GM12891 (cell line): ENCODE measurements at regions not wholly inside any gene's neighbourhood (a gene's known extent, or its start where the extent isn't known, plus 50 kb on each side); places are given as distances from the start of the nearest gene placed in this dataset.

Source experiments
- POLR2A ChIP-seq: IDR thresholded peaks from 2 replicates; pipeline ENCODE4 v1.6.1; 2011; ENCODE audit warnings: low read depth, low read length, control low read depth
- POLR2AphosphoS5 ChIP-seq: IDR thresholded peaks from 2 replicates; pipeline ENCODE4 v1.6.1; 2011; ENCODE audit warnings: low read depth, low read length, control low read depth
- TAF1 ChIP-seq: IDR thresholded peaks from 2 replicates; pipeline ENCODE4 v1.6.1; 2011; ENCODE audit warnings: low read depth, low read length, control low read depth

GRCh38 chr6:84606860-84607259 is 157.5 kb downstream of the TBX18 start:
- no peak for TF ChIP-seq POLR2AphosphoS5
- no peak for TF ChIP-seq TAF1
- no peak for TF ChIP-seq POLR2A
